Activated T-cell treated with anti-CD3 and anti-CD28 coated beads, Interleukin-2, amount 50 U/mL, for 4 hours (primary cell): ENCODE measurements at regions not wholly inside any gene's neighbourhood (a gene's known extent, or its start where the extent isn't known, plus 50 kb on each side); places are given as distances from the start of the nearest gene placed in this dataset.

Experiments
- ATAC-seq, 2 donors: fragments of 200-7000 bp; cut with Tn5 transposase; one replicate each; pipeline ENCODE4 v1.10.0; 2021
- DNase-seq: peaks from one replicate; pipeline ENCODE4 v3.0.0-alpha.2; 2020
- H3K27me3 Mint-ChIP-seq: one replicate; pipeline ENCODE4 v1.8.0; 2021; ENCODE audit warnings: low read depth, mixed read lengths
- H3K36me3 Mint-ChIP-seq: one replicate; pipeline ENCODE4 v1.8.0; 2022; ENCODE audit warnings: mixed read lengths; ENCODE audit not compliant: insufficient read depth
- H3K4me1 Mint-ChIP-seq: one replicate; pipeline ENCODE4 v1.8.0; 2021; ENCODE audit warnings: low read depth, mixed read lengths
- H3K4me3 Mint-ChIP-seq: one replicate; pipeline ENCODE4 v1.8.0; 2021; ENCODE audit warnings: mild to moderate bottlenecking, moderate library complexity, mixed read lengths
- H3K9me3 Mint-ChIP-seq: one replicate; pipeline ENCODE4 v1.8.0; 2021; ENCODE audit warnings: mixed read lengths

GRCh38 chr4:188450571-188450970 lies 311.3 kb downstream of the TRIML1 start:
- no peak overlapping the region for H3K4me3 Mint-ChIP-seq
- DNase-seq (no peak), ATAC-seq (no peak)
- H3K27me3 Mint-ChIP-seq, result no peaks in the 10 kb centered on the region
- H3K36me3 Mint-ChIP-seq, result no peaks in the 10 kb centered on the region
- H3K4me1 Mint-ChIP-seq, result no peaks in the 10 kb centered on the region
- peaks cover 4% of the 10 kb centered on the region for H3K9me3 Mint-ChIP-seq

DNA sequence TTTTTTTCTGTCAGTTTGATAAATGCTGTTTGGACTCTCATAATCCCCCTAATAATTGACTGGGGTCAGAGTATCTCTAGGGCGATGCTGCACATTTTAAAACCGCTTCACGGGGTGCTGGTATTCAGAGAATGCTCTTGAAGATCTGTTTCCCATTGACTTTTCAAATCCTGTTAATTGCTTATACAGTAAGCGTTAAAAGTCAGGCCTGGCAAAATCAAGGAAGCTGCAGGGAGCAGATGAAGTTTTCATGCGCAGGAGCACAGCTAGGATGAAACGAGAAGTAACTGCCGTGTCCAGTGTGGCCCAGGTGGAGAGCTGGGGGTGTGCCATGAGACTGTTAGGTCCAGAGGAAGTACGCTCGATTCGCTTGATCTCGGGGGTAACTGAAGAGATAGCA lies 312.9 kb downstream of the TRIML1 start:
- DNase-seq, result no peak
- no peak for ATAC-seq
- H3K36me3 Mint-ChIP-seq, result no peaks in the 10 kb centered on the region
- no peaks in the 10 kb centered on the region for H3K4me1 Mint-ChIP-seq
- no peaks in the 10 kb centered on the region for H3K27me3 Mint-ChIP-seq
- H3K4me3 Mint-ChIP-seq, result no peak overlapping the region
- H3K9me3 Mint-ChIP-seq, result peaks cover 6% of the 10 kb centered on the region

- DNase-seq (no peak), ATAC-seq (no peak)
- Mint-ChIP-seq H3K4me1 (no peaks in the 10 kb centered on the region), H3K9me3 (peaks cover 11% of the 10 kb centered on the region), H3K27me3 (no peaks in the 10 kb centered on the region), H3K36me3 (no peaks in the 10 kb centered on the region), H3K4me3 (no peak overlapping the region)
These were observed 315.3 kb downstream of the TRIML1 start for GRCh38 chr4:188454575-188454974.

GRCh38 chr4:188455062-188455752 lies 316.0 kb downstream of the TRIML1 start:
- ATAC-seq, result no peak
- Mint-ChIP-seq H3K9me3 (peaks cover 11% of the 10 kb centered on the region), H3K4me3 (no peak overlapping the region), H3K27me3 (no peaks in the 10 kb centered on the region), H3K36me3 (no peaks in the 10 kb centered on the region), H3K4me1 (no peaks in the 10 kb centered on the region)
- DNase-seq, result no peak

DNA sequence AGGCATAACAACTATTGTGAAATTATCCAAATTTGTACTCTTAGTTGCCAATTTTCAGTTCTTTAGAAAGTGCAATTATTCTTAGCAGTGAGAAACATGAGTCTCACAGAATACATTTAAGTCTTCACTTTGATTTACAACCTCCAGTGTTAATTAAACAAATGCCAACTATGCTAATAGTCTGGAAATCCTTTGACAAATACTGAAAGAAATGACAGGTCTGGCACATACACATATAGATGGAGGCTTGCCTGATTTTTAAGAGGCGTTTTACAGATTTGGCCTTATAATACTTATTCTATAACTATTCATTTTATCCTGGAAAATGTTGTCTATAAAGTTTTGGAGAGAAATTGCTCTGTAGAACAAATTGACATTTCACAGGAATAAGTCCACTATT lies 320.1 kb downstream of the TRIML1 start:
- DNase-seq (no peak), ATAC-seq (no peak)
- Mint-ChIP-seq H3K4me1 (no peaks in the 10 kb centered on the region), H3K27me3 (no peaks in the 10 kb centered on the region), H3K4me3 (no peak overlapping the region), H3K36me3 (no peaks in the 10 kb centered on the region), H3K9me3 (peaks cover 19% of the 10 kb centered on the region)

DNA sequence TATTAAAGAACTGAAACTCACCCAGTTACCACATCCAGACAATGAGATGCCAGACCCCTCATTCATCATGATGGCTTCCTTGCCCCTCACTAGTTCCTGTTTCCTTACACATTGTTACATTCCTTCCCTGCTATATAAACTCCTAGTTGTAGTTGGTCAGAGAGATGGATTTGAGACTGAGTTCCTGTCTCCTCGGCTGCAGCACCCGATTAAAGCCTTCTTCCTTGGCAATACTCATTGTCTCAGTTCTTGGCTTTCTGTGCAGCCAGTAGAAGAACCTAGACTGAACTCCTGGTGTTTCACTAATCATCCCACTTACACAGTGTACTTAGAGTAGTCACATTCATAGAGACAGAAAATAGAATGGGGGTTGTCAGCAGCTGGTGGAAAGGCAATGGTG lies 324.7 kb downstream of the TRIML1 start:
- Mint-ChIP-seq H3K36me3 (no peaks in the 10 kb centered on the region), H3K9me3 (peaks cover 8% of the 10 kb centered on the region), H3K4me3 (no peak overlapping the region), H3K4me1 (no peaks in the 10 kb centered on the region), H3K27me3 (no peaks in the 10 kb centered on the region)
- ATAC-seq (no peak), DNase-seq (no peak)

DNA sequence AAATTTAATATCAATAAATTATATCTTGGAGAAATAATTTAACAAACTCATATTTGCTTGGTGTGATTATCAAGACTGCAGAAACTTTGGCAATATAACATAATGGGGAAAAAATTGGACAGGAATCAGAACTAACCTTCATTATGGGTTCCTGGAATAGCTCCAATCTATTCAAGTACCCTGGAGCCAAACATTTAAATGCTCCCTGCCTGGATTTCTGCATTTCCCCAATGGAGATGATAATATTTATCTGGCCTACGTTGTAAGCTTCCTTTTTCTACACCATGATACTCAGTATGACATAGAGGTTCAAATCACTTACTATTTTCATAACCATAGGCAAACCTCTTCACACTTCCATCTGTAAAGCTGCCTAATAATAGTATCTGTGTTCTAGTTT lies 326.8 kb downstream of the TRIML1 start:
- DNase-seq (no peak), ATAC-seq (no peak)
- no peaks in the 10 kb centered on the region for H3K4me1 Mint-ChIP-seq
- H3K27me3 Mint-ChIP-seq, result no peaks in the 10 kb centered on the region
- peaks cover 8% of the 10 kb centered on the region for H3K9me3 Mint-ChIP-seq
- H3K4me3 Mint-ChIP-seq, result no peak overlapping the region
- no peaks in the 10 kb centered on the region for H3K36me3 Mint-ChIP-seq

- no peak overlapping the region for H3K4me3 Mint-ChIP-seq
- no peaks in the 10 kb centered on the region for H3K36me3 Mint-ChIP-seq
These were observed 345.0 kb downstream of the TRIML1 start for GRCh38 chr4:188484256-188484655.

DNA sequence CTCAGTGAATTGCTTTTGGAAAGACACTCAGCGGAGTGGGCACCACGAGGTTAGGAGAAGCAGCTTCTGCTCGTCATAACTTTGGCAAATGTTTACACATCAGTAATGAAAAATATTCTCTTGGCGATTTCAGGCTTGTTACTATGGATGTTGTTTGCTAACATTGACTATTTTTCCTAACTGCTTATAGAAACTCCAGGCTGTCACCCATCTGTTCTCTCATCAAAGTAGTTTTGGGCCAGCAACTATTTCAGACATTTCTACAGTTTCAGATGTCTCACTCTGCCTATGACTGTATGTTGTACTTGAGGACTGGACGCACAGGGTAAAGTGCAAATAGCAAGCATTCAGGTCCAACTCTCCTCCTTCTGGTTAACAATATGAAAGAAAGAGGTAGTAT lies 346.7 kb downstream of the TRIML1 start:
- H3K4me1 Mint-ChIP-seq, result no peaks in the 10 kb centered on the region
- H3K9me3 Mint-ChIP-seq, result peaks cover 12% of the 10 kb centered on the region
- no peaks in the 10 kb centered on the region for H3K27me3 Mint-ChIP-seq
- ATAC-seq (no peak), DNase-seq (no peak)
- no peaks in the 10 kb centered on the region for H3K36me3 Mint-ChIP-seq
- H3K4me3 Mint-ChIP-seq, result no peak overlapping the region

More at GRCh38 chr4:188484256-188484655, 345.0 kb downstream of the TRIML1 start:
- H3K9me3 Mint-ChIP-seq, result peaks cover 14% of the 10 kb centered on the region
- ATAC-seq (no peak), DNase-seq (no peak)
- no peaks in the 10 kb centered on the region for H3K27me3 Mint-ChIP-seq
- no peaks in the 10 kb centered on the region for H3K4me1 Mint-ChIP-seq

DNA sequence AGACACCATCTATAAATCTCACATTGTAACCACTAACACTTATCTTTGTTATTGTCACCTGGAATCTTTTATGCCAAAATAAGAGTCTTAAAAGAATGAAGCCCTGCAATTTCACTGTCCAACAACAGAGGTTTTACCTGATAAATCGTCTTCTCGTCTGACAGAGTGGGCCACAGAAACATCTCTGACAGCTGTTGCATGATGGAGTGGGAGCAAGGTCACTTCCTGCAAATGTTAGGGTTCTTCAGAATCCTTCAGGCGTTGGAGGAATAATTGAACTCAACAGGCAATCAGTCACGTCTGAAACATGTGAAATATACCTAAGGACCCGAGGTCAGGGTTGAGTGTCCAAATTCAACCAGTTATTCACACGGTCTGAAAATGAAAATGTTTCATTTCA lies 353.6 kb downstream of the TRIML1 start:
- Mint-ChIP-seq H3K4me3 (no peak overlapping the region), H3K4me1 (no peaks in the 10 kb centered on the region), H3K36me3 (no peaks in the 10 kb centered on the region), H3K27me3 (no peaks in the 10 kb centered on the region), H3K9me3 (peaks cover 19% of the 10 kb centered on the region)
- ATAC-seq, result no peak
- no peak for DNase-seq

- Mint-ChIP-seq H3K36me3 (no peaks in the 10 kb centered on the region), H3K4me3 (no peak overlapping the region)
These were observed 355.9 kb downstream of the TRIML1 start for GRCh38 chr4:188495169-188495568.

DNA sequence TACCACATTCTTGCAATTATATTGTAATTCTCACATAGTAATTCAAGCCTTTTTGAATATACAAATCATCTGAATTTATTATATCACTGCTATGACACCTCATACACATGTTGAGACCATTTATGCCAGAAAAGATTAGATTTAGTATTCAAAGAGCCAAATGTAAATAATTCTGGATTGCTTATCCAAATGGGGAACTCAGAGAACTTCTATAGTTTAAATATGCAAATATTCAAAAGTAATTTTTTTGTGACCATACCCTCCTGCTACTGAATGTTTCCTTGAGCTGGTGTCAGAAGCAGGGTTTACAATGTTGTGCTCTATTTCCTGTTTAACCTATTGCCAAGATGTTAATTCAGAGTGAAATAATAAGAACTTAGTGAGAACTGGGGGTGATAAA lies 372.2 kb downstream of the TRIML1 start:
- ATAC-seq (no peak), DNase-seq (no peak)
- H3K9me3 Mint-ChIP-seq, result peaks cover 44% of the 10 kb centered on the region
- no peaks in the 10 kb centered on the region for H3K27me3 Mint-ChIP-seq
- H3K4me3 Mint-ChIP-seq, result no peak overlapping the region
- no peaks in the 10 kb centered on the region for H3K4me1 Mint-ChIP-seq
- no peaks in the 10 kb centered on the region for H3K36me3 Mint-ChIP-seq

More at GRCh38 chr4:188495169-188495568, 355.9 kb downstream of the TRIML1 start:
- no peaks in the 10 kb centered on the region for H3K27me3 Mint-ChIP-seq
- no peaks in the 10 kb centered on the region for H3K4me1 Mint-ChIP-seq
- DNase-seq, result no peak
- no peak for ATAC-seq
- H3K9me3 Mint-ChIP-seq, result peaks cover 27% of the 10 kb centered on the region

DNA sequence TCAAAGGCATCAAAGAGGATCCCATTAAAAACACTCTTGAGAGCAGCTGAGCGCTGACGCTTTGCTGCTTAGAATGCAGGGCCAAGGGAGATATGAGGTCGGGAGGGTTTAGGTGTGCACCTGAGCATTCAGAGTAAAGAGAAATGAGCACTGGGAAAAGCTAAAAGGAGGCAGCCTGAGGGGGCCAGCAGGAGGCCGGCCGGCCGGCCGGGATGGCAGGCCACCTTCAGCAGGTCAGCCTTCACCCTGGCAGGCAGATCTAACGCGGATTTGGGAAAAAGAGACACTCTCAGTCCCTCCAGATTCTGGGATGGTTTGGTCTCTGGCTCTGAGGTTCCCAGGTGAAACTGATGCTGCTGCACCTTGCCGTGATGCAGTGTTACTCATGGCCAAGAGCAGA lies 393.5 kb downstream of the TRIML1 start:
- H3K4me3 Mint-ChIP-seq, result no peak overlapping the region
- H3K36me3 Mint-ChIP-seq, result no peaks in the 10 kb centered on the region
- H3K9me3 Mint-ChIP-seq, result peaks cover 13% of the 10 kb centered on the region
- no peaks in the 10 kb centered on the region for H3K27me3 Mint-ChIP-seq
- ATAC-seq (no peak), DNase-seq (no peak)
- H3K4me1 Mint-ChIP-seq, result no peaks in the 10 kb centered on the region

DNA sequence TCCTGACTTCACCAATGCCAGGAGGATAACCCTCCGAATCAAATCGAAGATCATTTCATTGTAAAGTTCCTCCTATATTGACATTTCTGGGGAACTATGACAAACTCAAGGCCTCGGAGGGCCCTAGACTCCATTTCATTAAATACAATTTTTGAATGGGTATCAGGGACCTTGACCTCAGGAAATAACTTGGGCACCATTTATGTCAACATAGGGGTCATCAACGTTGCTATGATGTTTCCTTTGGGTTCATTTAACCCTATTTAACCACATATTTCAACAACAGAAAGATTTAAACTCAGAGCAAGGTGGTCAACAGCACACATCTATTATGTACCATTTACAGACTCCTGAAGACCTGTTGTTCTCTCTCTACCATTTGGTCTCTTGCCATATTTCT lies 395.1 kb downstream of the TRIML1 start:
- no peaks in the 10 kb centered on the region for H3K27me3 Mint-ChIP-seq
- no peaks in the 10 kb centered on the region for H3K4me1 Mint-ChIP-seq
- no peak for DNase-seq
- ATAC-seq, result no peak
- no peak overlapping the region for H3K4me3 Mint-ChIP-seq
- H3K9me3 Mint-ChIP-seq, result peaks cover 24% of the 10 kb centered on the region
- no peaks in the 10 kb centered on the region for H3K36me3 Mint-ChIP-seq

DNA sequence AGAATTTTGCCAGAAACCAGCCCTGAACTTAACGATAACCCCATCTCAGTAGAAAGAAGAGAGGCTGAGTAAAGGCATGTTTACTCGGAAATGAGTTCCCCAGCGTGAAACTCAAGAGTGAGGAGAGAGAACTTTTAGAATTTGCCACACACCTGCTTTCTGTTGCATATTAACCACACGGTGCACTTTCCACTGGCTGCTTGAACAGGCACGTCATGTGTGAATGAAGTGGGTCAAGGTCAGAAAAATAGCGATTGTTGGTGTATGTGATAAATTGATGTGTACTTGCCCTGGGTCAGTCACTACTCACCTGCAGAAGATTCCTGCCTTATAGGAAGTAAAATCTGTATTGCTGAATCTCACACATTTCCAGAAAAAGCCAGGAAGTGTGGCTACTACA lies 395.7 kb downstream of the TRIML1 start:
- Mint-ChIP-seq H3K9me3 (peaks cover 29% of the 10 kb centered on the region), H3K27me3 (no peaks in the 10 kb centered on the region), H3K36me3 (no peaks in the 10 kb centered on the region), H3K4me1 (no peaks in the 10 kb centered on the region), H3K4me3 (no peak overlapping the region)
- ATAC-seq, result no peak
- DNase-seq, result no peak

- no peak for ATAC-seq
- Mint-ChIP-seq H3K4me1 (no peaks in the 10 kb centered on the region), H3K9me3 (peaks cover 29% of the 10 kb centered on the region), H3K27me3 (no peaks in the 10 kb centered on the region), H3K4me3 (no peak overlapping the region), H3K36me3 (no peaks in the 10 kb centered on the region)
- no peak for DNase-seq
These were observed 397.6 kb downstream of the TRIML1 start for GRCh38 chr4:188536826-188537225.
